ENCODE measurements at regions not wholly inside any gene's neighbourhood (a gene's known extent, or its start where the extent isn't known, plus 50 kb on each side); places are given as distances from the start of the nearest gene placed in this dataset.

DNA sequence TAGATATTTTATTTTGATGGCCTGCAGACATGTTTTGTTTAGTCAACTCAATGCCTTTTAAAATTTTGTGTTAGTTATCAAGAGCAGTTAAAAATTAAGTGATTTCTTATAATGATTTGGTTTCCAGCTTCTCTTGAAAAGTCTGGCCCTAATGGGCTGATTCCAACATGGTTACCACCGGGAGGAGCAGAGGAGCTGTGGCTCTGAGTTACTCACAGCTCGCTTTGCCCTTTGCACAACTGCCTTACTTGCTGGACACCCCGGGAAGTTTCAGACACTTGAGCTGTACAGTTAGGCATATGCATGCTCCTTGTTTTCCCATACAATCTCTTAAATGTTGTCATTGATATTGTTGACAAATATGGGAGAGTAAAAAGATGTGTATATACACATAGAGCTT lies 173.1 kb upstream of the MMS22L start:
- Mint-ChIP-seq H3K36me3 (no peaks in the 10 kb centered on the region), H3K4me3 (no peak overlapping the region), H3K27ac (no peak overlapping the region), H3K27me3 (ENCODE audit: low read depth in 2 of 2) (no peaks in the 10 kb centered on the region), H3K4me1 (no peaks in the 10 kb centered on the region), H3K9me3 (peaks cover 4% of the 10 kb centered on the region in 2 donors)
- Histone ChIP-seq H3K27ac (ENCODE audit: low read length) (no peak overlapping the region), H3K9me3 (ENCODE audit: control insufficient read depth, insufficient read depth, low read length) (no peaks in the 10 kb centered on the region), H3K36me3 (ENCODE audit: control insufficient read depth, insufficient read depth, low read length) (no peaks in the 10 kb centered on the region), H3K4me1 (ENCODE audit: control insufficient read depth, insufficient read depth, low read length) (no peaks in the 10 kb centered on the region), H3K27me3 (ENCODE audit: control insufficient read depth, insufficient read depth, low read length) (no peaks in the 10 kb centered on the region), H3K4me3 (ENCODE audit: low read length) (no peak overlapping the region)
- TF ChIP-seq, protein P1, sequence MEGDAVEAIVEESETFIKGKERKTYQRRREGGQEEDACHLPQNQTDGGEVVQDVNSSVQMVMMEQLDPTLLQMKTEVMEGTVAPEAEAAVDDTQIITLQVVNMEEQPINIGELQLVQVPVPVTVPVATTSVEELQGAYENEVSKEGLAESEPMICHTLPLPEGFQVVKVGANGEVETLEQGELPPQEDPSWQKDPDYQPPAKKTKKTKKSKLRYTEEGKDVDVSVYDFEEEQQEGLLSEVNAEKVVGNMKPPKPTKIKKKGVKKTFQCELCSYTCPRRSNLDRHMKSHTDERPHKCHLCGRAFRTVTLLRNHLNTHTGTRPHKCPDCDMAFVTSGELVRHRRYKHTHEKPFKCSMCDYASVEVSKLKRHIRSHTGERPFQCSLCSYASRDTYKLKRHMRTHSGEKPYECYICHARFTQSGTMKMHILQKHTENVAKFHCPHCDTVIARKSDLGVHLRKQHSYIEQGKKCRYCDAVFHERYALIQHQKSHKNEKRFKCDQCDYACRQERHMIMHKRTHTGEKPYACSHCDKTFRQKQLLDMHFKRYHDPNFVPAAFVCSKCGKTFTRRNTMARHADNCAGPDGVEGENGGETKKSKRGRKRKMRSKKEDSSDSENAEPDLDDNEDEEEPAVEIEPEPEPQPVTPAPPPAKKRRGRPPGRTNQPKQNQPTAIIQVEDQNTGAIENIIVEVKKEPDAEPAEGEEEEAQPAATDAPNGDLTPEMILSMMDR (IDR thresholded peaks at IDR 0.05) = no peak
- WGBS (ENCODE audit: insufficient coverage) = 89% methylated on average over 3 of the region's 3 CpGs
- no peak for ATAC-seq
- DNase-seq = no peak
- intact Hi-C loops (cut with micrococcal nuclease) = no loop called here

DNA sequence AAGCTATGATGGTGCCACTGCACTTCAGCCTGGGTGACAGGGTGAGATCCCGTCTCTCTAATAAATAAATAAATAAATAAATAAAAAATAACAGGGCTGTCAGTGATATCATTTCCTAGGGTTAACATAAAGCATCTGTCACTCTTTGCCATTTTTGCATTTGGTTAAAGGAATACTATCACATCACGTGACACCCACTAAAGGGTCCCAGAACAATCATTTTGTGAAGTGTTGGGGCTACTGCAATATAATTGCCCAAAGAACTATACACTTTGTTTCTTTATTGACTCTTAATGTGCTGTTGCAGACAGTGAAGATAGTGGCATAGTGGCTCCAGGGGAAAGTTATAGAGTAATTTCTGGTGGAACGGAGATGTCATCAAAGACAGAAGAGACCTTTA lies 176.5 kb upstream of the MMS22L start:
- Histone ChIP-seq H3K36me3 (ENCODE audit: control insufficient read depth, insufficient read depth, low read length) (no peaks in the 10 kb centered on the region), H3K9me3 (ENCODE audit: control insufficient read depth, insufficient read depth, low read length) (no peaks in the 10 kb centered on the region), H3K27me3 (ENCODE audit: control insufficient read depth, insufficient read depth, low read length) (no peaks in the 10 kb centered on the region), H3K4me1 (ENCODE audit: control insufficient read depth, insufficient read depth, low read length) (no peaks in the 10 kb centered on the region), H3K27ac (ENCODE audit: low read length) (no peak overlapping the region), H3K4me3 (ENCODE audit: low read length) (no peak overlapping the region)
- no peaks in the 10 kb centered on the region for H3K36me3 Mint-ChIP-seq
- intact Hi-C loops (cut with micrococcal nuclease) = no loop called here
- no peak overlapping the region for H3K4me3 Mint-ChIP-seq
- peaks cover 2 to 4% of the 10 kb centered on the region in 2 donors for H3K9me3 Mint-ChIP-seq
- DNase-seq = no peak
- H3K27me3 Mint-ChIP-seq (ENCODE audit: low read depth in 2 of 2) = no peaks in the 10 kb centered on the region
- no peak overlapping the region for H3K27ac Mint-ChIP-seq
- 91% methylated on average over 1 of the region's 3 CpGs for WGBS (ENCODE audit: insufficient coverage)
- no peak for ATAC-seq
- TF ChIP-seq, protein P1 (IDR thresholded peaks at IDR 0.05) = no peak
- no peaks in the 10 kb centered on the region for H3K4me1 Mint-ChIP-seq

DNA sequence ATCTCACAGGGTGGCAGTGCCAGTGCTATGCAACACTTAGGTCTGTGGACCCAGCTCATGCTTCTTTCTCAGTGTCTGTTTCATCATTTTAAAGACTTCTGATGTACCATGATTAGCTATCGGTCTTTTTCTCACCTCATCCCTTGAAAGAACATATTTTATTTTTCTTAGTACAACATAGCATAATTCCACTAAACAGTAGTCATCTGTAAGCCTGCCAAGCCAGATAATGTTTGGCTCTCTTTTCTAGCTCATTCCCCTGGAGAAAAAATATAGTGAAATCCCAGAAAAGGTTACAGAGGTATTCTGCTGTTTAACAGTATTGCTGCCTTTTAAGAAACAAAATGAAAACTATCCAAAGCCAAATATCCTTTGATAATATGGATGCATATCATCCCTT lies 177.0 kb upstream of the MMS22L start:
- ATAC-seq = no peak
- Mint-ChIP-seq H3K4me1 (no peaks in the 10 kb centered on the region), H3K9me3 (peaks cover 2 to 4% of the 10 kb centered on the region in 2 donors), H3K27ac (no peak overlapping the region), H3K4me3 (no peak overlapping the region), H3K36me3 (no peaks in the 10 kb centered on the region), H3K27me3 (ENCODE audit: low read depth in 2 of 2) (no peaks in the 10 kb centered on the region)
- Histone ChIP-seq H3K4me1 (ENCODE audit: control insufficient read depth, insufficient read depth, low read length) (no peaks in the 10 kb centered on the region), H3K27me3 (ENCODE audit: control insufficient read depth, insufficient read depth, low read length) (no peaks in the 10 kb centered on the region), H3K4me3 (ENCODE audit: low read length) (no peak overlapping the region), H3K36me3 (ENCODE audit: control insufficient read depth, insufficient read depth, low read length) (no peaks in the 10 kb centered on the region), H3K27ac (ENCODE audit: low read length) (no peak overlapping the region), H3K9me3 (ENCODE audit: control insufficient read depth, insufficient read depth, low read length) (no peaks in the 10 kb centered on the region)
- no peak for DNase-seq
- TF ChIP-seq, protein P1 (IDR thresholded peaks at IDR 0.05) = no peak
- intact Hi-C loops (cut with micrococcal nuclease) = no loop called here
- WGBS (ENCODE audit: insufficient coverage) = 88% methylated on average over 1 of the region's 1 CpG

DNA sequence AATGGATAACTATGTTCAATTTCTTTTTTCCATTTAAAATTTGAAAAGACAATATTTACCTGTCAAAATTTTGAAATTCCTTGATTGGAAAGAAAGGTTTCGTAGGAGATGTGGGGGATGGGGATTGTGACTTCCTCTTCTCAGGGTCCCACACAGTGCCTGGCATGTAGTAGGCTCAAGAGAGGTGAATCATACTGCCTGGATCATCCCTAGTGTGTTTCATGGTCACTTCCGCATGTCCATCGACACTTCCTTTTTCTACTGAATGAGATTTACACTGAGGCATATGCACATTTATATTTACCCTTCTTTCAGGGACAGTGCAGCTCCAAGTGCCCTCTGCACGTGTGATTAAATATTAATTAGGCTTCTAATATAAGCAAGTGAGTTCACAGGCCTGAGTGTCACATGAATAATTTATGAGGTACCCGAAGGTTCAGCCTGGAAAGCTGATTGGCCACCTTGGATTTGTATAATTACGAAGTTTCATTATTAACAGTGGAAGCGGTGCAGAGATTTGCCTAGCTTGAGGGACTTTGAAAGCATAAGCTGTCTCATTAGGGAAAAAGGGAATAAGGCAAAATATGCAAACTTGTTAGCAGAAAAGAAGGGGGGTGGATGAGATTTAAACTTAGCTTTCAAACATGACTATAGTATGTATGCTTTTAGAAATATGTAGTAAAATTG lies 177.5 kb upstream of the MMS22L start:
- Mint-ChIP-seq H3K4me1 (no peaks in the 10 kb centered on the region), H3K9me3 (peaks cover 2 to 4% of the 10 kb centered on the region in 2 donors), H3K27ac (no peak overlapping the region), H3K4me3 (no peak overlapping the region), H3K27me3 (ENCODE audit: low read depth in 2 of 2) (no peaks in the 10 kb centered on the region), H3K36me3 (no peaks in the 10 kb centered on the region)
- ATAC-seq (no peak), DNase-seq (no peak)
- Histone ChIP-seq H3K9me3 (ENCODE audit: control insufficient read depth, insufficient read depth, low read length) (no peaks in the 10 kb centered on the region), H3K4me3 (ENCODE audit: low read length) (no peak overlapping the region), H3K4me1 (ENCODE audit: control insufficient read depth, insufficient read depth, low read length) (no peaks in the 10 kb centered on the region), H3K27ac (ENCODE audit: low read length) (no peak overlapping the region), H3K36me3 (ENCODE audit: control insufficient read depth, insufficient read depth, low read length) (no peaks in the 10 kb centered on the region), H3K27me3 (ENCODE audit: control insufficient read depth, insufficient read depth, low read length) (no peaks in the 10 kb centered on the region)
- 83% methylated on average over 7 of the region's 7 CpGs for WGBS (ENCODE audit: insufficient coverage)
- TF ChIP-seq, protein P1 (IDR thresholded peaks at IDR 0.05) = no peak
- intact Hi-C loops (cut with micrococcal nuclease) = no loop called here

All from natural killer cell (primary cell).